Gastroesophageal sphincter (tissue), 4 donors: ENCODE measurements at regions not wholly inside any gene's neighbourhood (a gene's known extent, or its start where the extent isn't known, plus 50 kb on each side); places are given as distances from the start of the nearest gene placed in this dataset.

ENCODE experiments used
- ATAC-seq: fragments of 150-250 bp; one replicate; pipeline ENCODE4 v1.9.1; 2016; ENCODE audit warnings: mild to moderate bottlenecking, moderate library complexity
- H3K27ac ChIP-seq, 4 donors: fragments of 200-600 bp; sonication (generic) in 3 of 4; 1 replicate in 3 of 4; 2 replicates in 1 of 4; pipeline ENCODE4 v1.5.1; 2016 to 2019
- H3K27me3 ChIP-seq: fragments of 200-600 bp; sonication (generic); one replicate; pipeline ENCODE4 v1.5.1; 2019
- H3K36me3 ChIP-seq, 2 donors: fragments of 200-600 bp; sonication (generic); one replicate each; pipeline ENCODE4 v1.5.1; 2019; ENCODE audit warnings: control low read depth in 1 of 2
- H3K4me1 ChIP-seq, 3 donors: fragments of 200-600 bp; sonication (generic); 1 replicate in 2 of 3; 2 replicates in 1 of 3; pipeline ENCODE4 v1.5.1; 2016 to 2019; ENCODE audit warnings: control low read depth in 2 of 3
- H3K4me3 ChIP-seq, 2 donors: fragments of 200-600 bp; sonication (generic); one replicate each; pipeline ENCODE4 v1.5.1; 2019; ENCODE audit warnings: mild to moderate bottlenecking in 1 of 2, moderate library complexity in 1 of 2
- H3K9me3 ChIP-seq, 3 donors: fragments of 200-600 bp; sonication (generic); one replicate each; pipeline ENCODE4 v1.5.1; 2017 to 2019; ENCODE audit warnings: control low read depth in 2 of 3
- CTCF ChIP-seq, 4 experiments: fragments of 200-600 bp in 2 of 4; fragments of 450-650 bp in 2 of 4; sonication (generic) in 1 of 4; IDR thresholded peaks; one replicate each; pipeline ENCODE4 v1.5.1; 2017 to 2019; ENCODE audit warnings: antibody characterized with exemption in 4 of 4, mild to moderate bottlenecking in 2 of 4, moderate library complexity in 2 of 4
- EP300 ChIP-seq: sonication (generic); formaldehyde crosslinking; IDR thresholded peaks from one replicate; pipeline ENCODE4 v1.6.1; 2017; ENCODE audit warnings: antibody characterized with exemption, mild to moderate bottlenecking
- POLR2A ChIP-seq, 2 donors: fragments of 450-650 bp; IDR thresholded peaks; one replicate each; pipeline ENCODE4 v1.6.1; 2017; ENCODE audit warnings: antibody characterized with exemption in 2 of 2, mild to moderate bottlenecking in 2 of 2, moderate library complexity in 1 of 2
- POLR2AphosphoS5 ChIP-seq: sonication (generic); formaldehyde crosslinking; IDR thresholded peaks from one replicate; pipeline ENCODE4 v1.6.1; 2017; ENCODE audit warnings: antibody characterized with exemption
- WGBS, 2 donors: methylation state at CpG; one replicate each; pipeline ENCODE4 v1.1.5; 2018; ENCODE audit warnings: low coverage in 1 of 2; 5-methylcytosine and 5-hydroxymethylcytosine counted together

- no peaks in the 10 kb centered on the region for H3K4me1 ChIP-seq
- no peak overlapping the region for H3K4me3 ChIP-seq
- TF ChIP-seq CTCF (IDR thresholded peaks at IDR 0.05) (no peak), EP300 (no peak), POLR2A (IDR thresholded peaks at IDR 0.05) (no peak), POLR2AphosphoS5 (no peak)
- H3K36me3 ChIP-seq, result no peaks in the 10 kb centered on the region
- no peak for ATAC-seq
- H3K27me3 ChIP-seq, result no peaks in the 10 kb centered on the region
- H3K9me3 ChIP-seq, result no peaks in the 10 kb centered on the region
- H3K27ac ChIP-seq, result no peak overlapping the region
- WGBS, 2 donors, result 82 to 85% methylated on average over 3 of the region's 3 CpGs
Measured at GRCh38 chr10:36109399-36110023, 467.4 kb upstream of the FZD8 start.

- Histone ChIP-seq H3K9me3 (peaks cover 0 to 16% (median 0%) of the 10 kb centered on the region in 3 donors), H3K27ac (no peak overlapping the region), H3K4me1 (no peaks in the 10 kb centered on the region), H3K36me3 (no peaks in the 10 kb centered on the region), H3K4me3 (no peak overlapping the region), H3K27me3 (no peaks in the 10 kb centered on the region)
- WGBS, 2 donors, result 62 to 68% methylated on average over 3 of the region's 3 CpGs
- TF ChIP-seq CTCF (IDR thresholded peaks at IDR 0.05) (no peak), POLR2A (IDR thresholded peaks at IDR 0.05) (no peak), EP300 (no peak), POLR2AphosphoS5 (no peak)
- no peak for ATAC-seq
Measured at GRCh38 chr10:36097696-36098095, 455.6 kb upstream of the FZD8 start.

GRCh38 chr10:36096576-36096975 lies 454.5 kb upstream of the FZD8 start:
- H3K4me3 ChIP-seq, result no peak overlapping the region
- H3K27me3 ChIP-seq, result no peaks in the 10 kb centered on the region
- peaks cover 0 to 16% (median 0%) of the 10 kb centered on the region in 3 donors for H3K9me3 ChIP-seq
- no peak for TF ChIP-seq CTCF (IDR thresholded peaks at IDR 0.05)
- no peaks in the 10 kb centered on the region for H3K4me1 ChIP-seq
- H3K27ac ChIP-seq, result no peak overlapping the region
- WGBS, 2 donors, result 76 to 93% methylated on average over 2 of the region's 2 CpGs
- ATAC-seq, result no peak
- H3K36me3 ChIP-seq, result no peaks in the 10 kb centered on the region

GRCh38 chr10:36094096-36094495 lies 452.0 kb upstream of the FZD8 start:
- no peak for ATAC-seq
- H3K9me3 ChIP-seq, result peaks cover 0 to 6% (median 0%) of the 10 kb centered on the region in 3 donors
- no peaks in the 10 kb centered on the region for H3K27me3 ChIP-seq
- TF ChIP-seq POLR2A (IDR thresholded peaks at IDR 0.05), result no peak
- no peak for TF ChIP-seq EP300
- TF ChIP-seq CTCF (IDR thresholded peaks at IDR 0.05), result no peak
- TF ChIP-seq POLR2AphosphoS5, result no peak
- WGBS, 2 donors, result 48 to 78% methylated on average over 6 to 7 of the region's 8 CpGs
- H3K4me1 ChIP-seq, result no peaks in the 10 kb centered on the region
- H3K27ac ChIP-seq, result no peak overlapping the region
- H3K4me3 ChIP-seq, result no peak overlapping the region
- H3K36me3 ChIP-seq, result no peaks in the 10 kb centered on the region

- no peaks in the 10 kb centered on the region for H3K36me3 ChIP-seq
- H3K4me3 ChIP-seq, result no peak overlapping the region
- no peaks in the 10 kb centered on the region for H3K27me3 ChIP-seq
- ATAC-seq, result no peak
- 91 to 99% methylated on average over 7 of the region's 7 CpGs for WGBS, 2 donors
- no peak overlapping the region for H3K27ac ChIP-seq
- no peaks in the 10 kb centered on the region for H3K9me3 ChIP-seq
- TF ChIP-seq EP300, result no peak
- no peak for TF ChIP-seq CTCF (IDR thresholded peaks at IDR 0.05)
- no peak for TF ChIP-seq POLR2AphosphoS5
- no peak for TF ChIP-seq POLR2A (IDR thresholded peaks at IDR 0.05)
- no peaks in the 10 kb centered on the region for H3K4me1 ChIP-seq
Measured at GRCh38 chr10:36092116-36092515, 450.0 kb upstream of the FZD8 start.
